ENCODE measurements at regions not wholly inside any gene's neighbourhood (a gene's known extent, or its start where the extent isn't known, plus 50 kb on each side); places are given as distances from the start of the nearest gene placed in this dataset.
"Not testable (repeated sequence)": the region's sequence is repeated elsewhere in the genome, so short reads cannot be mapped to it uniquely, and the experiment has no call there.

DNA sequence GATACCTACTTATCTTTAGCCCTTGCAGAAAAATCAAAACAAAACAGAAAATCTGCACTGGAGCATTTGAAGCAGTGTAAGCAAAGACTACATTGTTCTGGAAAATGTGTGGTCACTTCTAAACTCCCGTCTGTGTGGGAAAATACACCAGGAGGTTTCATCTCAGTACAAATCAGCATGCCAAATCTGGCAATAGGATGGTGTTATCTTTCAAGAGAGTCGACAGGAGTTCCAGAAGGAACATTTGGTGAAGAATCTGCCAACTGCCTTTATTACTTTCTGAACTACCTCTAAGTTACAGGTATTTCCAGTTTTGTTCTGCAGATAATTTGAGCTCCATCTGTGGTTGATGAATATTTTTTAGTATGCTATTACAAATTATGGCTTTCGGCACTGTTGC, 1348.0 kb downstream of the RAPGEF2 start:
- TF ChIP-seq HCFC1 (IDR thresholded peaks at IDR 0.05; ENCODE audit: low read depth, low read length), result no peak
- no peak for TF ChIP-seq ZFP36L1 (CRISPR knock-in tag; IDR thresholded peaks at IDR 0.05)
- no peak for TF ChIP-seq PCBP2 (optimal IDR thresholded peaks at IDR 0.05; ENCODE audit: low read depth, low read length, poor library complexity, severe bottlenecking)
- TF ChIP-seq ZNF12 (CRISPR knock-in tag; IDR thresholded peaks at IDR 0.05), result no peak
- TF ChIP-seq ZKSCAN8 (CRISPR knock-in tag; IDR thresholded peaks at IDR 0.05; ENCODE audit: borderline replicate concordance), result no peak
- no peak for TF ChIP-seq ZNF597 (CRISPR knock-in tag; IDR thresholded peaks at IDR 0.05)
- TF ChIP-seq EHMT2 (IDR thresholded peaks at IDR 0.05; ENCODE audit: borderline replicate concordance, low read depth, low read length), result no peak
- no peak for TF ChIP-seq SRSF9 (IDR thresholded peaks at IDR 0.05; ENCODE audit: borderline replicate concordance, insufficient read depth, low read depth, low read length, poor library complexity, severe bottlenecking)
- no peak for TF ChIP-seq RBFOX2 (IDR thresholded peaks at IDR 0.05; ENCODE audit: low read depth, low read length)
- TF ChIP-seq RNF219 (CRISPR knock-in tag; IDR thresholded peaks at IDR 0.05), result no peak
- no peak for TF ChIP-seq ZNF720 (CRISPR knock-in tag; IDR thresholded peaks at IDR 0.05)
- TF ChIP-seq ZBTB7B (CRISPR knock-in tag; IDR thresholded peaks at IDR 0.05), result no peak

DNA sequence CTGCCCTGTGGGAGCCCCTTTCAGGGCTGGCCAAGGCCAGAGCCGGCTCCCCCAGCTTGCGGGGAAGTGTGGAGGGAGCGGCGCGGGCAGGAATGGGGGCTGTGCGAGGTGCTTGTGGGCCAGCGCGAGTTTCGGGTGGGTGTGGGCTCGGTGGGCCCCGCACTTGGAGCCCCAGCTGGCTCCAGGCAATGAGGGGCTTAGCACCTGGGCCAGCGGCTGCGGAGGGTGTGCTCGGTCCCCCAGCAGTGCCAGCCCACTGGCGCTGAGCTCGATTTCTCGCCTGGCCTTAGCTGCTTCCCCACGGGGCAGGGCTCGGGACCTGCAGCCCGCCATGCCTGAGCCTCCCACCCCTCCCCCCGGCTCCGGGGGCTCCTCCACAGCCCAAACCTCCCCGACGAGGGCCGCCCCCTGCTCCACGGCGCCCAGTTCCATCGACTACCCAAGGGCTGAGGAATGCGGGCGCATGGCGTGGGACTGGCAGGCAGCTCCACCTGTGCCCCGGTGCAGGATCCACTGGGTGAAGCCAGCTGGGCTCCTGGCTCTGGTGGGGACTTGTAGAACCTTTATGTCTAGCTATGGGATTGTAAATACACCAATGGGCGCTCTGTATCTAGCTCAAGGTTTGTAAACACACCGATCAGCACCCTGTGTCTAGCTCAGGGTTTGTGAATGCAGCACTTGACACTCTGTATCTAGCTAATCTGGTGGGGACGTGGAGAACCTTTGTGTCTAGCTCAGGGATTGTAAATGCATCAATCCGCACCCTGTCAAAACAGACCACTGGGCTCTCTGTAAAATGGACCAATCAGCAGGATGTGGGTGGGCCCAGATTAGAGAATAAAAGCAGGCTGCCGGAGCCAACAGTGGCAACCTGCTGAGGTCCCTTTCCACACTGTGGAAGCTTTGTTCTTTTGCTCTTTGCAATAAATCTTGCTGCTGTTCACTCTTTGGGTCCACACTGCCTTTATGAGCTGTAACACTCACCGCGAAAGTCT, 1379.1 kb downstream of the RAPGEF2 start:
- BruUV-seq (replicated peaks); FAIRE-seq; CTCF ChIA-PET (ENCODE audit: low intra/inter-chr PET ratio, low total read pairs); DNase-seq (ENCODE audit: low spot score); H3K4me3 ChIP-seq (replicated peaks in 1 of 3; ENCODE audit: insufficient read depth in 1 of 3, low read depth in 2 of 3, low read length in 3 of 3); H3K36me3 ChIP-seq (replicated peaks in 1 of 2; ENCODE audit: control insufficient read depth in 1 of 2, insufficient read depth in 2 of 2, low read length in 2 of 2); H3K9ac ChIP-seq (ENCODE audit: insufficient read depth, low read depth, low read length); H2AFZ ChIP-seq (ENCODE audit: low read length); in situ Hi-C loops (cut with HindIII; ENCODE audit: extremely low pct_ligation_motif_present, low pct_unique_long_range_greater_than_20kb); H3K4me1 ChIP-seq (ENCODE audit: insufficient read depth, low read length); POLR2A ChIA-PET; ATAC-seq; intact Hi-C loops (cut with micrococcal nuclease; ENCODE audit: unreplicated experiment); H3K27me3 ChIP-seq (ENCODE audit: control insufficient read depth in 1 of 2, insufficient read depth in 2 of 2, low read length in 2 of 2); H3K27ac ChIP-seq (ENCODE audit: extremely low read length, insufficient read depth, low read length); H3K79me2 ChIP-seq (ENCODE audit: insufficient read depth, low read length); H4K20me1 ChIP-seq (ENCODE audit: insufficient read depth, low read length); H3K9me3 ChIP-seq (ENCODE audit: low read length); H3K4me2 ChIP-seq (ENCODE audit: low read depth, low read length): not testable (repeated sequence)
- 70% methylated on average over 3 of the region's 39 CpGs for WGBS (ENCODE audit: low lambda C conversion rate)

More for the DNA sequence above, 1348.0 kb downstream of the RAPGEF2 start:
- no peaks in the 10 kb centered on the region for H3K27me3 ChIP-seq (ENCODE audit: control insufficient read depth in 1 of 2, insufficient read depth in 2 of 2, low read length in 2 of 2)
- ChIA-PET POLR2A (no interaction called here), CTCF (ENCODE audit: low intra/inter-chr PET ratio, low total read pairs) (no interaction called here)
- H3K36me3 ChIP-seq (replicated peaks in 1 of 2; ENCODE audit: control insufficient read depth in 1 of 2, insufficient read depth in 2 of 2, low read length in 2 of 2), result no peaks in the 10 kb centered on the region
- no peak overlapping the region for H3K9ac ChIP-seq (ENCODE audit: insufficient read depth, low read depth, low read length)
- no peak for DNase-seq (ENCODE audit: low spot score)
- no peak for FAIRE-seq
- H2AFZ ChIP-seq (ENCODE audit: low read length), result no peak overlapping the region
- H4K20me1 ChIP-seq (ENCODE audit: insufficient read depth, low read length), result no peaks in the 10 kb centered on the region
- H3K79me2 ChIP-seq (ENCODE audit: insufficient read depth, low read length), result no peaks in the 10 kb centered on the region
- H3K4me1 ChIP-seq (ENCODE audit: insufficient read depth, low read length), result no peaks in the 10 kb centered on the region
- no peak overlapping the region for H3K27ac ChIP-seq (ENCODE audit: extremely low read length, insufficient read depth, low read length)
- intact Hi-C loops (cut with micrococcal nuclease; ENCODE audit: unreplicated experiment), result no loop called here
- no peak for ATAC-seq
- H3K4me2 ChIP-seq (ENCODE audit: low read depth, low read length), result no peak overlapping the region
- no peak overlapping the region for H3K4me3 ChIP-seq (replicated peaks in 1 of 3; ENCODE audit: insufficient read depth in 1 of 3, low read depth in 2 of 3, low read length in 3 of 3)
- 2% methylated on average over 3 of the region's 3 CpGs for WGBS (ENCODE audit: low lambda C conversion rate)
- BruUV-seq (replicated peaks), result no TSS peak
- no peaks in the 10 kb centered on the region for H3K9me3 ChIP-seq (ENCODE audit: low read length)
- in situ Hi-C loops (cut with HindIII; ENCODE audit: extremely low pct_ligation_motif_present, low pct_unique_long_range_greater_than_20kb), result no loop called here
